HCT116 (cell line): ENCODE measurements at regions not wholly inside any gene's neighbourhood (a gene's known extent, or its start where the extent isn't known, plus 50 kb on each side); places are given as distances from the start of the nearest gene placed in this dataset.

Source experiments
- ATAC-seq: fragments of 200-7000 bp; cut with Tn5 transposase; 2 replicates; pipeline ENCODE4 v1.9.1; 2020; ENCODE audit warnings: mild to moderate bottlenecking, moderate library complexity
- BruUV-seq: library from RNA; stranded (reverse); fragments of 400-500 nt; replicated peaks from 2 replicates; lab custom pipeline; 2021; lab: Mats Ljungman, UMichigan
- CTCF ChIA-PET: fragments of 300-600 bp; sonication (Branson Sonifier 250); formaldehyde crosslinking; loops from one replicate; lab custom pipeline; 2021; ENCODE audit warnings: antibody characterized with exemption; lab: Charles Lee
- POLR2A ChIA-PET: fragments of 300-600, 350-600 bp; sonication (Branson Sonifier 250); formaldehyde crosslinking; loops from one replicate; lab custom pipeline; 2021; ENCODE audit warnings: antibody characterized with exemption; lab: Charles Lee
- RAD21 ChIA-PET, 2 experiments: fragments of 300-600 bp; sonication (Branson Sonifier 250); formaldehyde crosslinking; loops; one replicate each; lab custom pipeline; 2023; ENCODE audit warnings: low total read pairs in 2 of 2; ENCODE audit not compliant: uncharacterized antibody in 2 of 2, unreplicated experiment in 2 of 2, low non-redundant PET in 1 of 2; lab: Charles Lee
- DNase-seq: peaks from one replicate; pipeline ENCODE4 v3.0.0-alpha.2; 2010; ENCODE audit warnings: low read depth, low spot score
- H2AFZ ChIP-seq: fragments of 200-600 bp; shearing (Covaris generic), sonication (generic); 2 replicates; pipeline ENCODE4 v1.6.1; 2017; ENCODE audit warnings: low read depth, mixed run types, mixed read lengths, antibody characterized with exemption, low read length; ENCODE audit not compliant: poor library complexity, severe bottlenecking
- H3K27ac ChIP-seq: 2 replicates; pipeline ENCODE4 v1.5.1; 2012; ENCODE audit warnings: low read depth, low read length
- H3K27me3 ChIP-seq: fragments of 200-600 bp; sonication (generic); 2 replicates; pipeline ENCODE4 v1.6.1; 2016; ENCODE audit warnings: mixed run types, low read length, mixed read lengths; ENCODE audit not compliant: insufficient read depth
- H3K36me3 ChIP-seq, 2 experiments: fragments of 200-500 bp in 1 of 2; fragments of 200-600 bp in 1 of 2; sonication (Bioruptor generic) in 1 of 2; sonication (generic) in 1 of 2; 2 replicates each; pipeline versions ENCODE4 v1.5.1 to v1.6.1; 2014 to 2016; ENCODE audit warnings: low read length in 2 of 2, inconsistent platforms in 1 of 2, mixed read lengths in 1 of 2, mixed run types in 1 of 2; ENCODE audit not compliant: insufficient read depth in 2 of 2, control insufficient read depth in 1 of 2
- H3K4me1 ChIP-seq, 2 experiments: fragments of 200-600 bp in 1 of 2; sonication (generic) in 1 of 2; 2 replicates each; pipeline versions ENCODE4 v1.5.1 to v1.6.1; 2012 to 2017; ENCODE audit warnings: low read length in 2 of 2, inconsistent platforms in 1 of 2, mild to moderate bottlenecking in 1 of 2, mixed read lengths in 1 of 2, mixed run types in 1 of 2, moderate library complexity in 1 of 2; ENCODE audit not compliant: insufficient read depth in 2 of 2, control insufficient read depth in 1 of 2
- H3K4me2 ChIP-seq: fragments of 200-600 bp; sonication (generic); 2 replicates; pipeline ENCODE4 v1.6.1; 2017; ENCODE audit warnings: mixed run types, low read length, mixed read lengths
- H3K4me3 ChIP-seq, 2 experiments: fragments of 200-600 bp in 1 of 2; sonication (generic) in 1 of 2; replicated peaks in 1 of 2; 2 replicates each; pipeline ENCODE4 v1.5.1; 2011 to 2016; ENCODE audit warnings: low read length in 2 of 2, control low read depth in 1 of 2, low read depth in 1 of 2, mild to moderate bottlenecking in 1 of 2, mixed read lengths in 1 of 2, mixed run types in 1 of 2
- H3K79me2 ChIP-seq: fragments of 200-600 bp; sonication (generic); 2 replicates; pipeline ENCODE4 v1.6.1; 2017; ENCODE audit warnings: mild to moderate bottlenecking, mixed run types, low read length, moderate library complexity, mixed read lengths; ENCODE audit not compliant: insufficient read depth
- H3K9ac ChIP-seq: fragments of 200-600 bp; sonication (generic); 2 replicates; pipeline ENCODE4 v1.6.1; 2016; ENCODE audit warnings: low read length, mixed read lengths
- H3K9me2 ChIP-seq: fragments of 200-600 bp; sonication (generic), shearing (Covaris generic); 2 replicates; pipeline ENCODE4 v1.6.1; 2017; ENCODE audit warnings: mixed run types, mild to moderate bottlenecking, moderate library complexity; ENCODE audit not compliant: insufficient read depth
- H3K9me3 ChIP-seq, 2 experiments: fragments of 200-500 bp in 1 of 2; fragments of 200-600 bp in 1 of 2; sonication (Bioruptor generic) in 1 of 2; sonication (generic) in 1 of 2; 2 replicates each; pipeline ENCODE4 v1.6.1; 2014 to 2017; ENCODE audit warnings: low read length in 2 of 2, mixed read lengths in 2 of 2, inconsistent platforms in 1 of 2, low read depth in 1 of 2, mild to moderate bottlenecking in 1 of 2, mixed run types in 1 of 2, moderate library complexity in 1 of 2; ENCODE audit not compliant: control insufficient read depth in 1 of 2, insufficient read depth in 1 of 2
- H4K20me1 ChIP-seq: fragments of 200-600 bp; sonication (generic), shearing (Covaris generic); 2 replicates; pipeline ENCODE4 v1.6.1; 2017; ENCODE audit warnings: mixed run types, mild to moderate bottlenecking, moderate library complexity; ENCODE audit not compliant: insufficient read depth
- ELF1 ChIP-seq: IDR thresholded peaks from 2 replicates; pipeline ENCODE4 v1.6.1; 2012; ENCODE audit warnings: low read depth, borderline replicate concordance
- EZH2phosphoT487 ChIP-seq: fragments of 200-600 bp; IDR thresholded peaks from 2 replicates; pipeline ENCODE4 v1.6.1; 2018; ENCODE audit warnings: antibody characterized with exemption, borderline replicate concordance
- FOSL1 ChIP-seq: IDR thresholded peaks from 2 replicates; pipeline ENCODE4 v1.6.1; 2012; ENCODE audit warnings: low read depth
- POLR2A ChIP-seq: IDR thresholded peaks from 2 replicates; pipeline ENCODE4 v1.7.0; 2011; ENCODE audit warnings: borderline replicate concordance; ENCODE audit not compliant: insufficient read depth, insufficient read length; ENCODE audit errors: extremely low read depth
- POLR2AphosphoS5 ChIP-seq: IDR thresholded peaks from 2 replicates; pipeline ENCODE4 v1.6.1; 2011; ENCODE audit warnings: mild to moderate bottlenecking, low read depth, low read length, moderate library complexity
- REST ChIP-seq: IDR thresholded peaks from 2 replicates; pipeline ENCODE4 v1.6.1; 2012; ENCODE audit warnings: low read depth
- SIN3A ChIP-seq: IDR thresholded peaks from 2 replicates; pipeline ENCODE4 v1.6.1; 2012; ENCODE audit warnings: low read depth
- SRF ChIP-seq: IDR thresholded peaks from 2 replicates; pipeline ENCODE4 v1.6.1; 2012; ENCODE audit warnings: low read depth
- TCF7L2 ChIP-seq: IDR thresholded peaks from 2 replicates; pipeline ENCODE4 v1.7.0; 2011; ENCODE audit warnings: borderline replicate concordance, inconsistent platforms; ENCODE audit not compliant: insufficient read depth, insufficient read length; ENCODE audit errors: extremely low read depth
- ZBTB33 ChIP-seq: IDR thresholded peaks from 2 replicates; pipeline ENCODE4 v1.6.1; 2011; ENCODE audit warnings: mild to moderate bottlenecking, low read length, moderate library complexity; ENCODE audit not compliant: insufficient replicate concordance; ENCODE audit errors: extremely low read depth
- ZNF274 ChIP-seq: fragments of 200-500 bp; sonication (Bioruptor generic); IDR thresholded peaks from 2 replicates; pipeline ENCODE4 v1.6.1; 2014; ENCODE audit warnings: mild to moderate bottlenecking, low read depth, low read length, inconsistent platforms
- intact Hi-C: fragments of 100-400 bp; cut with micrococcal nuclease; formaldehyde crosslinking; loops from 2 replicates; pipeline ENCODE4 v1.10.0; 2022

- no TSS peak for BruUV-seq
- H3K9ac ChIP-seq: no peak overlapping the region
- H2AFZ ChIP-seq: no peak overlapping the region
- DNase-seq: no peak
- RAD21 ChIA-PET: no interaction called here
- no peak overlapping the region for H3K4me2 ChIP-seq
- H3K4me3 ChIP-seq: no peak overlapping the region
- no peak overlapping the region for H3K27ac ChIP-seq
- peaks cover 20% of the 10 kb centered on the region for H3K27me3 ChIP-seq
- intact Hi-C loops: no loop called here
- H3K36me3 ChIP-seq: no peaks in the 10 kb centered on the region
- CTCF ChIA-PET: no interaction called here
- no peaks in the 10 kb centered on the region for H4K20me1 ChIP-seq
- no peaks in the 10 kb centered on the region for H3K79me2 ChIP-seq
- no peaks in the 10 kb centered on the region for H3K9me2 ChIP-seq
- no peaks in the 10 kb centered on the region for H3K4me1 ChIP-seq
- POLR2A ChIA-PET: no interaction called here
- no peaks in the 10 kb centered on the region for H3K9me3 ChIP-seq
- TF ChIP-seq ZNF274 (no peak), TCF7L2 (no peak), ZBTB33 (no peak), POLR2A (no peak), REST (no peak), SRF (no peak), FOSL1 (no peak), POLR2AphosphoS5 (no peak), EZH2phosphoT487 (no peak), ELF1 (no peak), SIN3A (no peak)
- TF ChIP-seq, all 23 proteins: peak for 0
- no peak for ATAC-seq
Measured at GRCh38 chr3:135757421-135757820, 208.1 kb upstream of the PPP2R3A start.
